Peyer's patch (tissue), 4 donors: ENCODE measurements at regions not wholly inside any gene's neighbourhood (a gene's known extent, or its start where the extent isn't known, plus 50 kb on each side); places are given as distances from the start of the nearest gene placed in this dataset.

Experiments
- DNase-seq, 3 donors: peaks; one replicate each; pipeline ENCODE4 v3.0.0-alpha.2; 2017 to 2019
- H3K27ac ChIP-seq, 4 donors: fragments of 200-600 bp; sonication (generic); one replicate each; pipeline ENCODE4 v1.5.1; 2016 to 2019
- H3K27me3 ChIP-seq, 2 donors: fragments of 200-600 bp; sonication (generic); one replicate each; pipeline ENCODE4 v1.5.1; 2019
- H3K36me3 ChIP-seq, 3 donors: fragments of 200-600 bp; sonication (generic); one replicate each; pipeline ENCODE4 v1.5.1; 2016 to 2019
- H3K4me1 ChIP-seq, 4 donors: fragments of 200-600 bp; sonication (generic); one replicate each; pipeline ENCODE4 v1.5.1; 2016 to 2019
- H3K4me3 ChIP-seq, 4 donors: fragments of 200-600 bp; sonication (generic); 1 replicate in 3 of 4; 2 replicates in 1 of 4; pipeline ENCODE4 v1.5.1; 2016 to 2019; ENCODE audit warnings: mild to moderate bottlenecking in 1 of 4
- H3K9me3 ChIP-seq, 4 donors: fragments of 200-600 bp; sonication (generic); one replicate each; pipeline ENCODE4 v1.5.1; 2016 to 2019; ENCODE audit warnings: mild to moderate bottlenecking in 1 of 4
- POLR2A ChIP-seq, 2 donors: fragments of 450-650 bp; IDR thresholded peaks; one replicate each; pipeline ENCODE4 v1.5.1; 2017; ENCODE audit warnings: antibody characterized with exemption in 2 of 2, mild to moderate bottlenecking in 2 of 2, moderate library complexity in 2 of 2
- TF ChIP-seq, protein P1 (sequence below), 6 experiments: fragments of 450-650 bp in 4 of 6; fragments of 200-600 bp in 2 of 6; sonication (generic) in 1 of 6; IDR thresholded peaks; one replicate each; pipeline ENCODE4 v1.5.1; 2017 to 2019; ENCODE audit warnings: antibody characterized with exemption in 6 of 6, mild to moderate bottlenecking in 3 of 6, moderate library complexity in 1 of 6

DNA sequence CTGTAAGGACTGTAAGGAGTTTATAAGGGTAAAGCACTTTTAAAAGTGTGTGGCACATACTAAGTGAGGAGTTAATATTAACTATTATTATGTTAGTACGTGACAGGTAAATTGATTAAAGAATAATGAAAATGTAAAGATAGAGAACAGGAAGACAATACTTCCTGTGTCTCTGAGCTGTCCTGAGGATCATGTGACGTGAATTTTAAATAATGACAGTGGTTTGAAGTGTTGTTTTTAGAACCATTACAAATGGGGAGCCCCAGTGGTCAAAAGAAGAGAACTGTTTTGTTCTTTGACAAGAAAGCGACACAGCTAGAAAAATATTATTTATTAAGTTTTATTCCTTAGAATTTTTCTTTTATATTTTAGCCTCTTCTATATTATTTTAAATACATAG lies 241.2 kb upstream of the STARD13 start:
- Histone ChIP-seq H3K27me3 (no peaks in the 10 kb centered on the region), H3K4me3 (no peak overlapping the region), H3K4me1 (no peaks in the 10 kb centered on the region), H3K27ac (no peak overlapping the region), H3K9me3 (no peaks in the 10 kb centered on the region), H3K36me3 (no peaks in the 10 kb centered on the region)
- TF ChIP-seq POLR2A (IDR thresholded peaks at IDR 0.05): no peak
- TF ChIP-seq, protein P1, sequence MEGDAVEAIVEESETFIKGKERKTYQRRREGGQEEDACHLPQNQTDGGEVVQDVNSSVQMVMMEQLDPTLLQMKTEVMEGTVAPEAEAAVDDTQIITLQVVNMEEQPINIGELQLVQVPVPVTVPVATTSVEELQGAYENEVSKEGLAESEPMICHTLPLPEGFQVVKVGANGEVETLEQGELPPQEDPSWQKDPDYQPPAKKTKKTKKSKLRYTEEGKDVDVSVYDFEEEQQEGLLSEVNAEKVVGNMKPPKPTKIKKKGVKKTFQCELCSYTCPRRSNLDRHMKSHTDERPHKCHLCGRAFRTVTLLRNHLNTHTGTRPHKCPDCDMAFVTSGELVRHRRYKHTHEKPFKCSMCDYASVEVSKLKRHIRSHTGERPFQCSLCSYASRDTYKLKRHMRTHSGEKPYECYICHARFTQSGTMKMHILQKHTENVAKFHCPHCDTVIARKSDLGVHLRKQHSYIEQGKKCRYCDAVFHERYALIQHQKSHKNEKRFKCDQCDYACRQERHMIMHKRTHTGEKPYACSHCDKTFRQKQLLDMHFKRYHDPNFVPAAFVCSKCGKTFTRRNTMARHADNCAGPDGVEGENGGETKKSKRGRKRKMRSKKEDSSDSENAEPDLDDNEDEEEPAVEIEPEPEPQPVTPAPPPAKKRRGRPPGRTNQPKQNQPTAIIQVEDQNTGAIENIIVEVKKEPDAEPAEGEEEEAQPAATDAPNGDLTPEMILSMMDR (IDR thresholded peaks at IDR 0.05): no peak
- no peak for DNase-seq

- DNase-seq: no peak
- no peaks in the 10 kb centered on the region for H3K9me3 ChIP-seq
- no peak overlapping the region for H3K27ac ChIP-seq
- H3K4me3 ChIP-seq: no peak overlapping the region
- H3K4me1 ChIP-seq: no peaks in the 10 kb centered on the region
- H3K36me3 ChIP-seq: no peaks in the 10 kb centered on the region
- TF ChIP-seq POLR2A (IDR thresholded peaks at IDR 0.05): no peak
- TF ChIP-seq, protein P1 (IDR thresholded peaks at IDR 0.05): no peak
- H3K27me3 ChIP-seq: no peaks in the 10 kb centered on the region
These were observed 243.3 kb upstream of the STARD13 start for GRCh38 chr13:33528896-33529295.

GRCh38 chr13:33531484-33531883 lies 245.9 kb upstream of the STARD13 start:
- Histone ChIP-seq H3K27me3 (no peaks in the 10 kb centered on the region), H3K27ac (no peak overlapping the region), H3K4me3 (no peak overlapping the region), H3K9me3 (no peaks in the 10 kb centered on the region), H3K36me3 (no peaks in the 10 kb centered on the region), H3K4me1 (no peaks in the 10 kb centered on the region)
- no peak for TF ChIP-seq POLR2A (IDR thresholded peaks at IDR 0.05)
- TF ChIP-seq, protein P1 (IDR thresholded peaks at IDR 0.05): no peak
- DNase-seq: no peak

DNA sequence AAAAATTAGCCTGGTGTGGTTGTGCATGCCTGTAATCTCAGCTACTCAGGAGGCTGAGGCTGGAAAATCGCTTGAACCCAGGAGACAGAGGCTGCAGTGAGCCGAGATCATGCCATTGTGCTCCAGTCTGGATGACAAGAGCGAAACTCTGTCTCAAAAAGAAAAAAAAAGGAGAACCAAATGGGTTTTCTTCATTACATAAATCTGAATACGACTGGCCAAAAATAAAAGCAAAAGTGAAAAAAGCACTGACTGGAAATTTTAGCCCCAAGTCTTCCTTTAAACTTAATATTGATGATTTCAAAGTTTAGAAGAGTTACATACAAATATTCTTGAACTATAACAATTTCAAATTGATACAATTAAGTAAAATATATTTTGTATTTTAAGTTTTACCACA lies 249.5 kb upstream of the STARD13 start:
- DNase-seq: no peak
- no peak overlapping the region for H3K4me3 ChIP-seq
- TF ChIP-seq POLR2A (IDR thresholded peaks at IDR 0.05): no peak
- TF ChIP-seq, protein P1 (IDR thresholded peaks at IDR 0.05): no peak
- H3K9me3 ChIP-seq: no peaks in the 10 kb centered on the region
- H3K27me3 ChIP-seq: no peaks in the 10 kb centered on the region
- no peak overlapping the region for H3K27ac ChIP-seq
- no peaks in the 10 kb centered on the region for H3K36me3 ChIP-seq
- no peaks in the 10 kb centered on the region for H3K4me1 ChIP-seq

DNA sequence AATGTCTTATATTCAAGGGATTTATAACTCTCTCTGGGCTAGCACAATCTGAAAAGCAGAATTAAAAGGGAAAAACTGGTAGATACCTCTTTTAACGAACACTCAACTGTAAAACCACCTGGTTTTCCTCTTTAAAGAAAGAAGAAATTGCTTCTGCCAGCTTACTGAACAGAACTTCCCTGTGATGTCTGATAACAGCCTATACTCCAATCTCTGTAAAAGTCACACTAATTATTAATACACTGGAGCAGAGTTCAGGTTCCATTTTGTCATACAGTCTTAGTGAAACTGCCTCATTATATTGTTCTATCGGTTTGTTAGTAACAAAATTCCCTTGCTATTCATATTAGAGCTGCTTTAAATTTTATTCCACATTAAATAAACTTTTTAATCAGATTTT lies 251.0 kb upstream of the STARD13 start:
- H3K27ac ChIP-seq: peak overlapping the region in 2 of 4 donors; percentile 21 to 69
- H3K4me1 ChIP-seq: peaks cover 0 to 6% (median 1%) of the 10 kb centered on the region in 4 donors
- no peaks in the 10 kb centered on the region for H3K27me3 ChIP-seq
- H3K36me3 ChIP-seq: no peaks in the 10 kb centered on the region
- no peak overlapping the region for H3K4me3 ChIP-seq
- TF ChIP-seq, protein P1 (IDR thresholded peaks at IDR 0.05): no peak
- TF ChIP-seq POLR2A (IDR thresholded peaks at IDR 0.05): no peak
- no peaks in the 10 kb centered on the region for H3K9me3 ChIP-seq
- DNase-seq: no peak

DNA sequence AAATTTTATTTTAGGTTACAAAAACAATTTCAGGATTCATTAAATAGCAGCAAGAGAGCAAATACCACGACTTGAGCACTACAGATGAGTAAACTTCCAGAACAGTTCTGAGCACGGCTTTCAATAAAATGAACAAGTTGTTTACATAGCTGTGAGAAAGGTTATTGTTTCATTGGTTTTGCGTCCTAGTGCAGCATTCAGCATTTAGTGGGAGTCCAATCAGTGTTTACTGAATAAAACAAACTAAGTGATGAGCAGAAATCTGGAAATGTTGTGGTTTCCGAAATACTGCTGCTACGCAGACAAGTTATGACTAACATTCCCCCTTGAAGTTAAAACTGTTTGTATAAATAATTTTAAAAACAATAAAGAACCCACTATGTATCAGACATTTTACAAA lies 251.5 kb upstream of the STARD13 start:
- no peaks in the 10 kb centered on the region for H3K36me3 ChIP-seq
- H3K27ac ChIP-seq: peak overlapping the region in 1 of 4 donors; percentile 69
- no peak for DNase-seq
- no peaks in the 10 kb centered on the region for H3K9me3 ChIP-seq
- TF ChIP-seq, protein P1 (IDR thresholded peaks at IDR 0.05): no peak
- no peak for TF ChIP-seq POLR2A (IDR thresholded peaks at IDR 0.05)
- H3K4me1 ChIP-seq: peaks cover 0 to 8% (median 3%) of the 10 kb centered on the region in 4 donors
- no peak overlapping the region for H3K4me3 ChIP-seq
- H3K27me3 ChIP-seq: no peaks in the 10 kb centered on the region
